ENCODE measurements at regions not wholly inside any gene's neighbourhood (a gene's known extent, or its start where the extent isn't known, plus 50 kb on each side); places are given as distances from the start of the nearest gene placed in this dataset.

DNA sequence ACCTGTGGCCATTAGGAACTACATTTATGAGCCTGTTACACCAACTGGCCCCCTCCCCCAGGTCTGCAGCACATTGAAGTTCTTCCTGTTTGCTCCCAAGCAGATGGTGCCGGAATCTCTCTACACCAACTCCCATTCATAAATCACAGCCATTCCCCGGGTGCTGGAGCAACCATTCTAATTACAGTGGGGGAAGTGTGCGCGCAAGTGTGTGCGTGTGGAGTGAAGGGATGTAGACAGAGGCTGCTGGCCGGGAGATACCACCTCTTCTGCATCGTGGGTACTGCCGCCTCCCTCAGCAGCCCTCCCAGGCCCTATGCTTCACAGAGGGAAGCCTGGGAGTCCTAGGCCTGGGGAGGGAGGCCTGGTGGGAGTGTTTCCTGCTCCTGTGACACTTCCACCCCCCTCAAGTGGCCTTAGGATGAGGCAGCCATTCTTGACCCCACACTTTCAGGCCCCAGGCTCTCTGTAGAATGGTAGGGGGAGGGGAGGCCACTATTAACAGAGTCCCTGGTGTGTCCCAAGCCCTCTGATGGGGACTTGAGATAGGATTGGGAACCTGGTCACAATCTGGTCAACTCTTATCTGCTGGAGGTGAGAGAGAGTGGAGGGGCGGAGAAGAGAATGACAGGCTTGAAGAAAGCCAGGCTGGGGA, 69.1 kb downstream of the MAGEF1 start:
- H3K4me1 Mint-ChIP-seq (ENCODE audit: low read depth, unreplicated experiment) = peaks cover 10% of the 10 kb centered on the region
- H3K9me3 ChIP-seq = no peaks in the 10 kb centered on the region
- no peaks in the 10 kb centered on the region for H3K36me3 Mint-ChIP-seq (ENCODE audit: insufficient read depth, unreplicated experiment)
- no TSS peak for BruUV-seq (replicated peaks)
- H3K4me1 ChIP-seq = peaks cover 4% of the 10 kb centered on the region; the same call in 1 of the 2 replicates
- no peak for DNase-seq
- H3K27ac Mint-ChIP-seq (ENCODE audit: unreplicated experiment) = peak overlapping the region; percentile 36
- POLR2A ChIA-PET = no interaction called here
- no peaks in the 10 kb centered on the region for H3K9me3 Mint-ChIP-seq (ENCODE audit: unreplicated experiment)
- CTCF ChIA-PET = no interaction called here
- H3K27me3 ChIP-seq (replicated peaks; ENCODE audit: control insufficient read depth, insufficient read depth, low read length) = no peaks in the 10 kb centered on the region
- no peak overlapping the region for H3K4me3 ChIP-seq (ENCODE audit: low read depth, low read length)
- no peak for TF ChIP-seq CTCF (IDR thresholded peaks at IDR 0.05; ENCODE audit: insufficient read depth in 1 of 2, low read depth in 1 of 2, low read length in 1 of 2, severe bottlenecking in 1 of 2, unreplicated experiment in 1 of 2)
- H3K27me3 Mint-ChIP-seq (ENCODE audit: insufficient read depth, unreplicated experiment) = no peaks in the 10 kb centered on the region
- no peaks in the 10 kb centered on the region for H3K36me3 ChIP-seq (ENCODE audit: control insufficient read depth, insufficient read depth, low read length)
- intact Hi-C loops (cut with micrococcal nuclease; ENCODE audit: unreplicated experiment) = no loop called here
- no peak overlapping the region for H3K4me3 Mint-ChIP-seq (ENCODE audit: unreplicated experiment)

DNA sequence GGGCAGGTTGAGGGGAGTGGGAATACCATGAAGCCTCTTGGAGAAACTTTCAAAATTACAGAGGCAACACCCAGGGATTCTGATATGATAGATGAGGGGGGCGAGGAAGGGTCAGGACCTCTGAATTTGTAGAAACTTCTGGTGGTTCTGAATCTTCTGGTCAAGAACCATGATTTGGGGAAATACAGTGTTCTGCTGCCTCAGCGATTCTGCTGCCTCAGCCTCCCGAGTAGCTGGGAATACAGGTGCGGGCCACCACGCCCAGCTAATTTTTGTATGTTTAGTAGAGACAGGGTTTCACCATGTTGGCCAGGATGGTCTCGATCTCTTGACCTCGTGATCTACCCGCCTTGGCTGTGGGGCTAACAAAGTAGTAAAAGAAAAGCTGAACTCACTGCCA, 70.4 kb downstream of the MAGEF1 start:
- no peak for TF ChIP-seq CTCF (IDR thresholded peaks at IDR 0.05; ENCODE audit: insufficient read depth in 1 of 2, low read depth in 1 of 2, low read length in 1 of 2, severe bottlenecking in 1 of 2, unreplicated experiment in 1 of 2)
- Mint-ChIP-seq H3K27ac (ENCODE audit: unreplicated experiment) (no peak overlapping the region), H3K36me3 (ENCODE audit: insufficient read depth, unreplicated experiment) (no peaks in the 10 kb centered on the region), H3K9me3 (ENCODE audit: unreplicated experiment) (no peaks in the 10 kb centered on the region), H3K27me3 (ENCODE audit: insufficient read depth, unreplicated experiment) (no peaks in the 10 kb centered on the region), H3K4me1 (ENCODE audit: low read depth, unreplicated experiment) (peaks cover 10% of the 10 kb centered on the region), H3K4me3 (ENCODE audit: unreplicated experiment) (no peak overlapping the region)
- intact Hi-C loops (cut with micrococcal nuclease; ENCODE audit: unreplicated experiment) = no loop called here
- ChIA-PET POLR2A (no interaction called here), CTCF (no interaction called here)
- Histone ChIP-seq H3K4me3 (ENCODE audit: low read depth, low read length) (no peak overlapping the region), H3K9me3 (no peaks in the 10 kb centered on the region), H3K4me1 (peaks cover 4% of the 10 kb centered on the region; the same call in 1 of the 2 replicates), H3K36me3 (ENCODE audit: control insufficient read depth, insufficient read depth, low read length) (no peaks in the 10 kb centered on the region), H3K27me3 (replicated peaks; ENCODE audit: control insufficient read depth, insufficient read depth, low read length) (no peaks in the 10 kb centered on the region)
- BruUV-seq (replicated peaks) = no TSS peak
- no peak for DNase-seq

- Histone ChIP-seq H3K36me3 (ENCODE audit: control insufficient read depth, insufficient read depth, low read length) (no peaks in the 10 kb centered on the region), H3K4me3 (ENCODE audit: low read depth, low read length) (no peak overlapping the region), H3K4me1 (no peaks in the 10 kb centered on the region), H3K27me3 (replicated peaks; ENCODE audit: control insufficient read depth, insufficient read depth, low read length) (no peaks in the 10 kb centered on the region), H3K9me3 (no peaks in the 10 kb centered on the region)
- DNase-seq = no peak
- TF ChIP-seq CTCF (IDR thresholded peaks at IDR 0.05; ENCODE audit: insufficient read depth in 1 of 2, low read depth in 1 of 2, low read length in 1 of 2, severe bottlenecking in 1 of 2, unreplicated experiment in 1 of 2) = no peak
- POLR2A ChIA-PET = no interaction called here
- Mint-ChIP-seq H3K4me1 (ENCODE audit: low read depth, unreplicated experiment) (no peaks in the 10 kb centered on the region), H3K27me3 (ENCODE audit: insufficient read depth, unreplicated experiment) (no peaks in the 10 kb centered on the region), H3K36me3 (ENCODE audit: insufficient read depth, unreplicated experiment) (no peaks in the 10 kb centered on the region), H3K4me3 (ENCODE audit: unreplicated experiment) (no peak overlapping the region), H3K9me3 (ENCODE audit: unreplicated experiment) (no peaks in the 10 kb centered on the region), H3K27ac (ENCODE audit: unreplicated experiment) (no peak overlapping the region)
- intact Hi-C loops (cut with micrococcal nuclease; ENCODE audit: unreplicated experiment) = no loop called here
- BruUV-seq (replicated peaks) = no TSS peak
- CTCF ChIA-PET = no interaction called here
These were observed 72.5 kb downstream of the MAGEF1 start for GRCh38 chr3:184639351-184639750.
